ENCODE measurements at regions not wholly inside any gene's neighbourhood (a gene's known extent, or its start where the extent isn't known, plus 50 kb on each side); places are given as distances from the start of the nearest gene placed in this dataset.

- TF ChIP-seq, protein P1, sequence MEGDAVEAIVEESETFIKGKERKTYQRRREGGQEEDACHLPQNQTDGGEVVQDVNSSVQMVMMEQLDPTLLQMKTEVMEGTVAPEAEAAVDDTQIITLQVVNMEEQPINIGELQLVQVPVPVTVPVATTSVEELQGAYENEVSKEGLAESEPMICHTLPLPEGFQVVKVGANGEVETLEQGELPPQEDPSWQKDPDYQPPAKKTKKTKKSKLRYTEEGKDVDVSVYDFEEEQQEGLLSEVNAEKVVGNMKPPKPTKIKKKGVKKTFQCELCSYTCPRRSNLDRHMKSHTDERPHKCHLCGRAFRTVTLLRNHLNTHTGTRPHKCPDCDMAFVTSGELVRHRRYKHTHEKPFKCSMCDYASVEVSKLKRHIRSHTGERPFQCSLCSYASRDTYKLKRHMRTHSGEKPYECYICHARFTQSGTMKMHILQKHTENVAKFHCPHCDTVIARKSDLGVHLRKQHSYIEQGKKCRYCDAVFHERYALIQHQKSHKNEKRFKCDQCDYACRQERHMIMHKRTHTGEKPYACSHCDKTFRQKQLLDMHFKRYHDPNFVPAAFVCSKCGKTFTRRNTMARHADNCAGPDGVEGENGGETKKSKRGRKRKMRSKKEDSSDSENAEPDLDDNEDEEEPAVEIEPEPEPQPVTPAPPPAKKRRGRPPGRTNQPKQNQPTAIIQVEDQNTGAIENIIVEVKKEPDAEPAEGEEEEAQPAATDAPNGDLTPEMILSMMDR (conservative IDR thresholded peaks at IDR 0.05; ENCODE audit: low read length): no peak
- TF ChIP-seq EZH2phosphoT487 (IDR thresholded peaks at IDR 0.05; ENCODE audit: borderline replicate concordance): no peak
Observed at GRCh38 chr7:47152307-47152706, 429.6 kb downstream of the TNS3 start.
